Colonic mucosa (tissue), 4 donors: ENCODE measurements at regions not wholly inside any gene's neighbourhood (a gene's known extent, or its start where the extent isn't known, plus 50 kb on each side); places are given as distances from the start of the nearest gene placed in this dataset.

Experiments used
- DNase-seq: peaks from one replicate; pipeline ENCODE4 v3.0.0-alpha.2; 2020
- H3K27ac ChIP-seq: fragments of 200-600 bp; one replicate; pipeline ENCODE4 v1.8.0; 2021
- H3K27me3 ChIP-seq: fragments of 200-600 bp; one replicate; pipeline ENCODE4 v1.8.0; 2021
- H3K36me3 ChIP-seq: fragments of 200-600 bp; one replicate; pipeline ENCODE4 v1.8.0; 2021
- H3K4me1 ChIP-seq: fragments of 200-600 bp; one replicate; pipeline ENCODE4 v1.8.0; 2021; ENCODE audit warnings: mild to moderate bottlenecking
- H3K4me3 ChIP-seq: fragments of 200-600 bp; one replicate; pipeline ENCODE4 v1.8.0; 2021
- H3K9ac ChIP-seq, 2 donors: one replicate each; pipeline ENCODE4 v1.7.0; 2013; ENCODE audit warnings: control low read depth in 2 of 2, low read depth in 2 of 2, low read length in 2 of 2
- H3K9me3 ChIP-seq: fragments of 200-600 bp; one replicate; pipeline ENCODE4 v1.8.0; 2021
- intact Hi-C: fragments of 100-400 bp; cut with DNase I; formaldehyde crosslinking; loops from one replicate; pipeline ENCODE4 v1.14.1; 2022
- TF ChIP-seq, protein P1 (sequence below): fragments of 200-600 bp; IDR thresholded peaks from one replicate; pipeline ENCODE4 v1.8.0; 2022; ENCODE audit warnings: antibody characterized with exemption, mild to moderate bottlenecking
- donor health status: healthy.
- donor health status: DM: no; HTN: no; CAD: no.
- donor health status: DM: no; HTN: no; CAD: no.

- H3K36me3 ChIP-seq = no peaks in the 10 kb centered on the region
- H3K9me3 ChIP-seq = no peaks in the 10 kb centered on the region
- TF ChIP-seq, protein P1, sequence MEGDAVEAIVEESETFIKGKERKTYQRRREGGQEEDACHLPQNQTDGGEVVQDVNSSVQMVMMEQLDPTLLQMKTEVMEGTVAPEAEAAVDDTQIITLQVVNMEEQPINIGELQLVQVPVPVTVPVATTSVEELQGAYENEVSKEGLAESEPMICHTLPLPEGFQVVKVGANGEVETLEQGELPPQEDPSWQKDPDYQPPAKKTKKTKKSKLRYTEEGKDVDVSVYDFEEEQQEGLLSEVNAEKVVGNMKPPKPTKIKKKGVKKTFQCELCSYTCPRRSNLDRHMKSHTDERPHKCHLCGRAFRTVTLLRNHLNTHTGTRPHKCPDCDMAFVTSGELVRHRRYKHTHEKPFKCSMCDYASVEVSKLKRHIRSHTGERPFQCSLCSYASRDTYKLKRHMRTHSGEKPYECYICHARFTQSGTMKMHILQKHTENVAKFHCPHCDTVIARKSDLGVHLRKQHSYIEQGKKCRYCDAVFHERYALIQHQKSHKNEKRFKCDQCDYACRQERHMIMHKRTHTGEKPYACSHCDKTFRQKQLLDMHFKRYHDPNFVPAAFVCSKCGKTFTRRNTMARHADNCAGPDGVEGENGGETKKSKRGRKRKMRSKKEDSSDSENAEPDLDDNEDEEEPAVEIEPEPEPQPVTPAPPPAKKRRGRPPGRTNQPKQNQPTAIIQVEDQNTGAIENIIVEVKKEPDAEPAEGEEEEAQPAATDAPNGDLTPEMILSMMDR = no peak
- H3K27me3 ChIP-seq = no peaks in the 10 kb centered on the region
- intact Hi-C loops = no loop called here
- no peaks in the 10 kb centered on the region for H3K4me1 ChIP-seq
- no peak overlapping the region for H3K27ac ChIP-seq
- no peak for DNase-seq
- H3K4me3 ChIP-seq = no peak overlapping the region
- no peak overlapping the region for H3K9ac ChIP-seq
Measured at GRCh38 chr4:14883166-14883565, 119.1 kb upstream of the CPEB2 start.

DNA sequence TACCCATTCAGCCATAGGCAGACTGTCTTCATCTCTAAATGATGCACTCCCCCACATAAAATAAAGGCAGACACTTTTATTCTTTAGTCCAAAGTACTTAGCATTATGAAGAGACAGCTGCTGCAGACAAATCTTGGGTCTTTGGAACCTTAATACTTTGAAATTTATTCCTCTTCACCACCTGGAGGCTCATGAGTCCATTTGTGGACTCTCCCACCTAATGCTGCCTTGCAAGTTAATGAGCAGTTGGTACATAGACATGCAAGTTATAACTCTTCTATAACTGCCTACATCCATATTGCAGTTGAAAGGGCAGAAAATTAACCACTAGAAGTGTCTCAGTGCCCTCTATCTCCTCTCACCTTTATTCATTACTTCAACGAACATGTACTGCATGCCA is 118.6 kb upstream of the CPEB2 start:
- H3K9me3 ChIP-seq = no peaks in the 10 kb centered on the region
- H3K9ac ChIP-seq = no peak overlapping the region
- no peaks in the 10 kb centered on the region for H3K4me1 ChIP-seq
- TF ChIP-seq, protein P1 = no peak
- no peaks in the 10 kb centered on the region for H3K36me3 ChIP-seq
- intact Hi-C loops = no loop called here
- H3K4me3 ChIP-seq = no peak overlapping the region
- H3K27ac ChIP-seq = no peak overlapping the region
- no peaks in the 10 kb centered on the region for H3K27me3 ChIP-seq
- no peak for DNase-seq

DNA sequence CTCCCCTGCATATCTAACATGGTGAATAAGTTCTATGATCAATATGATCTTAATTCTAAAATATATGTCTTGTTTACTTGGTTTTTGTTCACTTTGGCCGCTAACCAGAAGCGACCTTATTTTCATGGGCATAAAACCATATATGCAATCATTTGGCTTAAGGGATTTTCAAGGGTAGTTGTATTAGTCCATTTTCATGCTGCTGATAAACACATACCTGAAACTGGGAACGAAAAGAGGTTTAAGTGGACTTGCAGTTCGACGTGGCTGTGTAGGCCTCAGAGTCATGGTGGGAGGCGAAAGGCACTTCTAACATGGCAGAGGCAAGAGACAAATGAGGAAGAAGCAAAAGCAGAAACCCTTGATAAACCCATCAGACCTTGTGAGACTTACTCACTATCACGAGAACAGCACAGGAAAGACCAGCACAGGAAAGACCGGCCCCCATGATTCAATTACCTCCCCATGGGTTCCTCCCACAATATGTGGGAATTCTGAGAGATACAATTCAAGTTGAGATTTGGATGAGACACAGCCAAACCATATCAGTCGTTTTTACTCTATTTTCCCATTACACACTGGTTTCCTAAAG is 114.3 kb upstream of the CPEB2 start:
- Histone ChIP-seq H3K4me1 (no peaks in the 10 kb centered on the region), H3K27ac (no peak overlapping the region), H3K9me3 (no peaks in the 10 kb centered on the region), H3K9ac (no peak overlapping the region), H3K4me3 (no peak overlapping the region), H3K27me3 (no peaks in the 10 kb centered on the region), H3K36me3 (no peaks in the 10 kb centered on the region)
- TF ChIP-seq, protein P1 = no peak
- no peak for DNase-seq
- intact Hi-C loops = no loop called here

- intact Hi-C loops = no loop called here
- no peak for DNase-seq
- no peaks in the 10 kb centered on the region for H3K27me3 ChIP-seq
- H3K27ac ChIP-seq = no peak overlapping the region
- no peaks in the 10 kb centered on the region for H3K4me1 ChIP-seq
- H3K36me3 ChIP-seq = no peaks in the 10 kb centered on the region
- no peak overlapping the region for H3K4me3 ChIP-seq
- H3K9me3 ChIP-seq = no peaks in the 10 kb centered on the region
- no peak overlapping the region for H3K9ac ChIP-seq
- TF ChIP-seq, protein P1 = no peak
Measured at GRCh38 chr4:14888790-14889572, 113.3 kb upstream of the CPEB2 start.

- no peaks in the 10 kb centered on the region for H3K27me3 ChIP-seq
- no peak overlapping the region for H3K4me3 ChIP-seq
- no peaks in the 10 kb centered on the region for H3K36me3 ChIP-seq
- TF ChIP-seq, protein P1 = no peak
- intact Hi-C loops = no loop called here
- H3K9ac ChIP-seq = no peak overlapping the region
- no peak overlapping the region for H3K27ac ChIP-seq
- H3K9me3 ChIP-seq = no peaks in the 10 kb centered on the region
- no peak for DNase-seq
- H3K4me1 ChIP-seq = no peaks in the 10 kb centered on the region
Measured at GRCh38 chr4:14892563-14892962, 109.7 kb upstream of the CPEB2 start.
